Kidney epithelial cell (primary cell): ENCODE measurements at regions not wholly inside any gene's neighbourhood (a gene's known extent, or its start where the extent isn't known, plus 50 kb on each side); places are given as distances from the start of the nearest gene placed in this dataset.
A peak's percentile ranks its signal among the peaks of the same experiment; 100 is the strongest.

ENCODE experiments used
- DNase-seq: peaks from one replicate; pipeline ENCODE4 v3.0.0-alpha.2; 2010; ENCODE audit warnings: low read depth
- H3K27me3 ChIP-seq: 2 replicates; pipeline ENCODE4 v1.6.0; 2011; ENCODE audit warnings: low read length; ENCODE audit not compliant: control insufficient read depth, insufficient read depth
- H3K36me3 ChIP-seq: 2 replicates; pipeline ENCODE4 v1.5.1; 2011; ENCODE audit warnings: low read length; ENCODE audit not compliant: control insufficient read depth, insufficient read depth
- H3K4me3 ChIP-seq: 2 replicates; pipeline ENCODE4 v1.5.1; 2011; ENCODE audit warnings: low read depth, mild to moderate bottlenecking, control low read depth, low read length
- CTCF ChIP-seq: IDR thresholded peaks from 2 replicates; pipeline ENCODE4 v1.5.1; 2011; ENCODE audit warnings: mild to moderate bottlenecking, moderate library complexity, low read length, control low read depth, inconsistent platforms; ENCODE audit not compliant: insufficient read depth, poor library complexity, severe bottlenecking

DNA sequence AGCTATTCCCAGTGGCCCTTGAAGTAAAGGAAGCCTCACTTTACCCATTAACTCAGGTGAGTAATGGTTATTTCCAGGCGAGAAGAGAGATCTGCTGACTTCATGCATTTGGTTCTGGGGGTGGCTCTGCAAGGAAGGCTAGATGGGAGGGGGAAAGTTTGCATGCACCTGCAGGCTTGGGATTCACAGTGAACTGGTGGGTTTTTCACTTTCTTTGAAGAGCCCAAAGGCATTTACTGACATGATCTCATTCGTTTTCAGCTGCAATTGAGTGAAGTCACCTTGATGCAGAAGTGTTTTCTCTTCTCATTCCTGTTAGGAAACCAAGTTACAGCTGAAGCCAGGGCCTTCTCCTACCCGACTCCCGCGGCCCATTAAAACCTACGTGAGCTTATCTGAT is 131.0 kb upstream of the N4BP1 start:
- Histone ChIP-seq H3K4me3 (no peak overlapping the region), H3K27me3 (no peaks in the 10 kb centered on the region), H3K36me3 (no peaks in the 10 kb centered on the region)
- DNase-seq, result no peak
- no peak for TF ChIP-seq CTCF

DNA sequence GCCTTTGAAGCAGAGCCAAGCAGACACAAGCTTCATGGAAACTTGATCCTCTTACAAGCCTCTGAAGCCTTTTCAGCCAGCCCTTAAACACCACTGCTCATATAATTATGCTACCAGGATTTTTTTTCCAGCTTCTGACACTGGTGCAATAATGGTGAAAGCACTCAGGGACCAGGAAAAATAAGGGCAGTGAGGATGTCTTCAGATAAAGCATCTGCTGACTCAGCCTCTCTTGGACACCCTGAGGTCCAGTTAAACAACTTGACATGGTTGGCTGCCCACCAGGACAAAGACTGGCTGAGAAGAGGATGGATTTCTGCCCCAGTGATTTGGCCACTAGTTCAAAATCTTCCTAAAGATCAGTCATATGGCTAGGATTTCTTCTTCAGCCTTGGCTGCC is 124.2 kb upstream of the N4BP1 start:
- Histone ChIP-seq H3K4me3 (no peak overlapping the region), H3K27me3 (no peaks in the 10 kb centered on the region), H3K36me3 (no peaks in the 10 kb centered on the region)
- no peak for TF ChIP-seq CTCF
- no peak for DNase-seq

GRCh38 chr16:48704710-48705109 is 94.7 kb upstream of the N4BP1 start:
- Histone ChIP-seq H3K27me3 (no peaks in the 10 kb centered on the region), H3K4me3 (no peak overlapping the region), H3K36me3 (no peaks in the 10 kb centered on the region)
- no peak for DNase-seq
- TF ChIP-seq CTCF, result no peak

- DNase-seq, result peak; percentile 14
- TF ChIP-seq CTCF, result peak; percentile 71
- peaks cover 3% of the 10 kb centered on the region for H3K27me3 ChIP-seq
- H3K36me3 ChIP-seq, result no peaks in the 10 kb centered on the region
- no peak overlapping the region for H3K4me3 ChIP-seq
Measured at GRCh38 chr16:48687421-48688038, 77.5 kb upstream of the N4BP1 start.

DNA sequence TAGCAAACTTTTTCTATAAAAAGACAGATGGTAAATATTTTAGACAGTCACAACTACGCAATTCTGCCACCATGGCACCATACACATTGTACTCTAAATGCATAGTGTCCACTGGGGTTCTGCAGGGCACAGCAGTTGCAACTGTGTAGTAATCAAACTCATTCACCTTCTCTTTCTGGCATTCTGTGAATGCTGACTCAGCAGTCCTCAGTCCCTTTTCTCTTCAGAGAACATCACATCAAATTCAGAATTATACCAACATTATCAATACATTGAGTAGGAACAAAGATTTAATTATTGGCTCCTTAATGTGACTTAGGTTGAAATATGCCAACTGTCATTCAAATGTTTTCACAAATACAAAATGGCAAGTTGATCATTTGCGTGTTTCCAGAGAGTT is 74.2 kb upstream of the N4BP1 start:
- Histone ChIP-seq H3K4me3 (no peak overlapping the region), H3K27me3 (peaks cover 3% of the 10 kb centered on the region), H3K36me3 (no peaks in the 10 kb centered on the region)
- no peak for DNase-seq
- no peak for TF ChIP-seq CTCF

- H3K4me3 ChIP-seq, result no peak overlapping the region
- no peak for DNase-seq
Measured at GRCh38 chr16:48682971-48683370, 73.0 kb upstream of the N4BP1 start.

More at GRCh38 chr16:48682971-48683370, 73.0 kb upstream of the N4BP1 start:
- TF ChIP-seq CTCF, result no peak
- H3K36me3 ChIP-seq, result no peaks in the 10 kb centered on the region
- H3K27me3 ChIP-seq, result peaks cover 3% of the 10 kb centered on the region
